Duodenal mucosa (tissue), 2 donors: ENCODE measurements at regions not wholly inside any gene's neighbourhood (a gene's known extent, or its start where the extent isn't known, plus 50 kb on each side); places are given as distances from the start of the nearest gene placed in this dataset.
"Not testable (repeated sequence)": the region's sequence is repeated elsewhere in the genome, so short reads cannot be mapped to it uniquely, and the experiment has no call there.

Experiments
- H3K27ac ChIP-seq: one replicate; pipeline ENCODE4 v1.7.0; 2013; ENCODE audit warnings: low read depth, low read length
- H3K27me3 ChIP-seq, 2 donors: one replicate each; pipeline ENCODE4 v1.7.0; 2013; ENCODE audit warnings: low read length in 2 of 2, control low read depth in 1 of 2; ENCODE audit not compliant: insufficient read depth in 2 of 2, control insufficient read depth in 1 of 2
- H3K36me3 ChIP-seq, 2 donors: one replicate each; pipeline ENCODE4 v1.7.0; 2013; ENCODE audit warnings: low read length in 2 of 2, control low read depth in 1 of 2; ENCODE audit not compliant: insufficient read depth in 2 of 2, control insufficient read depth in 1 of 2
- H3K4me1 ChIP-seq, 2 donors: one replicate each; pipeline ENCODE4 v1.7.0; 2013; ENCODE audit warnings: low read length in 2 of 2, control low read depth in 1 of 2; ENCODE audit not compliant: insufficient read depth in 2 of 2, control insufficient read depth in 1 of 2
- H3K4me3 ChIP-seq, 2 donors: one replicate each; pipeline ENCODE4 v1.7.0; 2013; ENCODE audit warnings: low read length in 2 of 2, low read depth in 1 of 2
- H3K9ac ChIP-seq, 2 donors: one replicate each; pipeline ENCODE4 v1.7.0; 2013; ENCODE audit warnings: low read length in 2 of 2, low read depth in 1 of 2
- H3K9me3 ChIP-seq, 2 donors: one replicate each; pipeline ENCODE4 v1.7.0; 2013; ENCODE audit warnings: low read length in 2 of 2, control low read depth in 1 of 2; ENCODE audit not compliant: control insufficient read depth in 1 of 2

DNA sequence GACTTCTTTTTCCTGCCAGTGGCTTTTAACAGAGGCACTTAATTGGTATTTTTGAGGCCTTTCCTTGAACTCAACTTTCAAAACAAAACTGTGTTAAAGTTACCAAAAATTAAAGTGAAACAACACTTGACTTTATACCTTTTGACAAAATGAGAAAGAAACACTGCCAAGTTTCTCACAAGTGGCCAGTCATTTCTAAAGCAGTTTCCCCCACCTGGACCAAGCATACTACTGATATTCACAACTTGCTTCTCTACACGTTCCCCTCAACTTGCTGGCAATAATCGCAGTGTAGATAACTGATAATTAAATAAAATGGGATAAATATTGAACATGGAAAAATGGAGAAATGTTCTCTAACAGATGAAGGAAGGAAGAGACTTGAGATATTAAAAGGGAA is 135.7 kb downstream of the TLR4 start:
- no peak overlapping the region for H3K9ac ChIP-seq
- H3K4me1 ChIP-seq = no peaks in the 10 kb centered on the region
- no peaks in the 10 kb centered on the region for H3K27me3 ChIP-seq
- no peaks in the 10 kb centered on the region for H3K9me3 ChIP-seq
- H3K27ac ChIP-seq = no peak overlapping the region
- no peak overlapping the region for H3K4me3 ChIP-seq
- H3K36me3 ChIP-seq = no peaks in the 10 kb centered on the region

DNA sequence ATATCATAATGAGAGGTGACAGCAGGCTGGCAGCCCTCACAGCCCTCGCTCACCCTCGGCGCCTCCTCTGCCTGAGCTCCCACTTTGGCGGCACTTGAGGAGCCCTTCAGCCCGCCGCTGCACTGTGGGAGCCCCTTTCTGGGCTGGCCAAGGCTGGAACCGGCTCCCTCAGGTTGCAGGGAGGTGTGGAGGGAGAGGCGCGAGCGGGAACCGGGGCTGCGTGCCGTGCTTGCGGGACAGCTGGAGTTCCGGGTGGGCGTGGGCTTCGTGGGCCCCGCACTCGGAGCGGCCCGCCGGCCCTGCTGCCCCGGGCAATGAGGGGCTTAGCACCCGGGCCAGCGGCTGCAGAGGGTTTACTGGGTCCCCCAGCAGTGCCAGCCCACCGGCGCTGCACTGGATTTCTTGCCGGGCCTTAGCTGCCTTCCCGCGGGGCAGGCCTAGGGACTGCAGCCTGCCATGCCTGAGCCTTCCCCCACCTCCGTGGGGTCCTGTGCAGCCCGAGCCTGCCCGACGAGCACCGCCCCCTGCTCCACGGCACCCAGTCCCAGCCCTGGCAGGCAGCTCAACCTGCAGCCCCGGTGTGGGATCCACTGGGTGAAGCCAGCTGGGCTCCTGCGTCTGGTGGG is 147.7 kb downstream of the TLR4 start:
- not testable (repeated sequence) for H3K27ac ChIP-seq, H3K4me3 ChIP-seq, H3K27me3 ChIP-seq, H3K4me1 ChIP-seq, H3K36me3 ChIP-seq, H3K9ac ChIP-seq, H3K9me3 ChIP-seq

DNA sequence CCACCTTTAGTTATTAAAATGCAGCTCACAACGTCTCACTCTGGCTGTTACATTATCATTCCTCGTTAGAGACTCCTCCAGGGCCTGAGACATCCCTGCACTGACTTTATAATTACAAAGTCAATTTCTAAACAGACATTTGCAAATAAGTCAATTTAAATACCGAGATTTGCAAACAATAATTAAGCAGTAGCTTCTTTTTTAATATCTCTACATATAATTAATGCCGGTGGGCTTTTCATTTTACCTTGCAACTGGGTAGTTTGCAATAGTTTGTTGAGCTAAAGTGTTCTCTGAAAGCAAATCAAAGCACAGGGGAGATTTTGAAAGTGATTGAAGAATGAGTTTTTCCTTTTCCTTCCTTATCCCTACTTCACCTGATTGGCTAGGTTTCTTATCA is 154.4 kb downstream of the TLR4 start:
- Histone ChIP-seq H3K36me3 (no peaks in the 10 kb centered on the region), H3K9ac (no peak overlapping the region), H3K4me1 (no peaks in the 10 kb centered on the region), H3K4me3 (no peak overlapping the region), H3K9me3 (no peaks in the 10 kb centered on the region), H3K27me3 (no peaks in the 10 kb centered on the region), H3K27ac (no peak overlapping the region)

DNA sequence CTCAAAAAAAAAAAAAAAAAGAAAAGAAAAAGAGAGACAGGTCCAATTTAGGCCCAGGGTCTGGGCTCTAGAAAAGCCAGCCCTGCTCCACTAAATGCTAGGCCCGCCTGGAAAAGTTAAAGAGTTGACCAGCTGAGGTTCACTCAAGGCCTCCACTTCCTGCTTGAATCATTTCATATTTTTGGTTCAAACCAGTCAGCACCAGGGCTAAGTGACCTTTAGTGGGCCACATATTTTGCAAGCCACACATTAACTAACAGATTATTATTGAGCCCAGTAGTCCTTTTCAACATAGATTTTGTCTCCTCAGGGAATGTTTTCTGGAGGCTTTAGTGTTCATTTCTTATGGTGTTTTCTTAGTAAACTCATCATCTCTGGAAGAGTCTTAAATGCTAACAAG is 156.6 kb downstream of the TLR4 start:
- Histone ChIP-seq H3K4me1 (no peaks in the 10 kb centered on the region), H3K27me3 (no peaks in the 10 kb centered on the region), H3K27ac (no peak overlapping the region), H3K36me3 (no peaks in the 10 kb centered on the region), H3K9me3 (no peaks in the 10 kb centered on the region), H3K4me3 (no peak overlapping the region), H3K9ac (no peak overlapping the region)

DNA sequence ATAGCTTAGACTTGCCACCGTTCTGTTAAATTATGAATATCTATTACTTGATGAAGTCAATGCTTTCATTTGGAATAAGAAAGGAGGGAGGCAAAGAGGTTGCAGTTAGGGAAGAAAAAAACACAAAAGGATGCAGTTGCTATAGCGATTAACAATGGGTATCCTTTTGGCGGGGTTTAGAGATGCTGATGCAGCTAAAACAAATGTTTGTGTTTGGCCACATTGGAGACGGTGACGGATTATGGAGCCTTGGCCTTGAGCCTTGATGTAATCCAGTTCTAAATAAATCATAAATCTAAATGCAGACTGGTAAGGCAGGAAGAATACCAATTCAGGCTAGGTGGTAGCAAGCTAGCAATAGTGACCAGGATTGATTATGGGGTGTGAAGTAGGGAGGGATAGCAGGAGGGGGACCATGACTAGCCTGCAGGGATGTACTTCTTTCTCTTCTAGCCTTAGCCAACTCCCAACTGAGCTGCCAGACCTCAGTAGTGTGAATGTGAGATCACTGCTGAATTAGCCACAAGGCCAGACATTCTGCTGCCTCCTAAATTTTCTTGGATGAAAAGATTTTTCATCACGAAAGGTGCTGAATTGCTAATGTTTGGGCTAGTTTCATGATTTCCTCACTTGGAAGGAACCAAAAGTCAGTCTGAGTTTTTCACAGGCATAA is 160.3 kb downstream of the TLR4 start:
- Histone ChIP-seq H3K36me3 (no peaks in the 10 kb centered on the region), H3K4me1 (no peaks in the 10 kb centered on the region), H3K9ac (no peak overlapping the region), H3K4me3 (no peak overlapping the region), H3K27ac (no peak overlapping the region), H3K27me3 (no peaks in the 10 kb centered on the region), H3K9me3 (no peaks in the 10 kb centered on the region)

DNA sequence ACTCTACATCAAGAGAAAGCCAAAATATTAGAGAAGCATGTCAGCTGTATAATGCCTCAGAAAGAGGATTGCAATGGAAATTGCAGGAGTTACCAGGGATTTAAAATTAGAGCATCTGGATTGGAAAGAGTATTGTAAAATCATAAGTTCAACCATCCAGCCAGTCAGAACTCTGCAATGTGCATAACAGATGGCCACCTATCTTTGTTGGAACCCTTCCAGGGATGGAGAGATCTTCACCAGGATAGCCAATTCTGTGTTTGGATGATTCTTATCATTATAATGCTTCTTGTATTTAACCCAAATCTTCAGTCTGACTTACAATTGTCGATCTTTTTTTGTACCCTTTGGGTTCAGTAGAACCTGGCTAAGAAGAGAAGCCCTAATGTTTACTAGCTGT is 164.4 kb downstream of the TLR4 start:
- H3K9me3 ChIP-seq = no peaks in the 10 kb centered on the region
- no peaks in the 10 kb centered on the region for H3K27me3 ChIP-seq
- H3K27ac ChIP-seq = no peak overlapping the region
- no peak overlapping the region for H3K9ac ChIP-seq
- no peak overlapping the region for H3K4me3 ChIP-seq
- no peaks in the 10 kb centered on the region for H3K4me1 ChIP-seq
- no peaks in the 10 kb centered on the region for H3K36me3 ChIP-seq

DNA sequence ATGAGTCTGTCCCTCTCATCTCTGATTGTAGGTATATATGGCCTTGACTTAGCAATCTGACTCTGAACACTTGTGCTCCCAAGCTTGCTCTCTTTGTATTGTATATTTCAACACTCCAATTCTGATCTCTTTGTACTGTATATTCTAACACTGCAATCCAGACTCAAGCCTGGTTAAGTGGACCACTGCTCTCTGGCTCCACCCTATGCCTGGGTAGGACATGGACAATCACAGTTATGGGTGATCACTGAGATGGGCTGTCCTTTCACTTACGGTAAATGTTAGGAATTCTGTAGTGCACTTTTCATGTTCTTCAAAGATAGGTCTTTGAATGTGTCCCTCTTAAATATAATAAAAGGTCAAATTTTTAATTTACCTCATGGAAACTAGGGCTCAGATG is 165.1 kb downstream of the TLR4 start:
- Histone ChIP-seq H3K9me3 (no peaks in the 10 kb centered on the region), H3K27me3 (no peaks in the 10 kb centered on the region), H3K4me3 (no peak overlapping the region), H3K9ac (no peak overlapping the region), H3K36me3 (no peaks in the 10 kb centered on the region), H3K27ac (no peak overlapping the region), H3K4me1 (no peaks in the 10 kb centered on the region)

DNA sequence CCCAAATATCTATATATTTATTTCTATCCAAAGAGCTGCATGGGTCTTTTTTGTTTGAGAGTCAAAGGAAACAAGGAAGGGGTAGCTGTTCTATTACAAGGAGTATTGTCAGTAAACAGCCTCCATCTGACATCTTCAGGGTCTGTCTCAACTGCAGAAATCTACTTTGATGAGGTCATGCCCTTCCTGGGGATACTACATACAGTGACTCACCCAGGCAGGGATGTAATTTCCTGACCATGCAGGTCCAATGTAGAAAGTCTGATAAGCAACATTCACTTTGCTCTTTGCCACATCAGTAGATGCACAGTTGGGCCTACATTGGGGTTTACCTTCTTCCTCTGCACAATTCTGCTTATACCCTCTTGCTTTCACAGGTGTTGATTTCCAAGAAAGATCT is 165.5 kb downstream of the TLR4 start:
- Histone ChIP-seq H3K27me3 (no peaks in the 10 kb centered on the region), H3K4me1 (no peaks in the 10 kb centered on the region), H3K27ac (no peak overlapping the region), H3K9me3 (no peaks in the 10 kb centered on the region), H3K4me3 (no peak overlapping the region), H3K36me3 (no peaks in the 10 kb centered on the region), H3K9ac (no peak overlapping the region)

DNA sequence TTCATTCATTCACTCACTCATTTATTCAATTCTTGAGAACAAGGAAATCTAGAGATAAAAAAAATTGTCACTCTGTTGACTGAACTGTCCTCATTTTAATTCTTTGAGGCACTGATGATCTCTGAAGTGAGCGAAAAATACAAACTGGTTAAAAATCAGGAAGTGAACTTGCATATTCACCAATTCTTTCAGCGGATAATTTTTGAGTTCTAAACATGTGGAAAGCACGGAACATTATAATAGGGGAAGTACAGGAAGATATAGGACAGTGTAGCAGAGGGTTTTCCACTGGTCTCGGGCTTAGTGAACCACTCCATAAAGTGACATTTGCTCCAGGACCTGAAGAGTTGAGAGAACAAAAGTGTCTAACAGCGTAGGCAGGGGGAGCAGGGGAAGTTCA is 169.5 kb downstream of the TLR4 start:
- Histone ChIP-seq H3K36me3 (no peaks in the 10 kb centered on the region), H3K27ac (no peak overlapping the region), H3K9me3 (no peaks in the 10 kb centered on the region), H3K27me3 (no peaks in the 10 kb centered on the region), H3K4me3 (no peak overlapping the region), H3K9ac (no peak overlapping the region), H3K4me1 (no peaks in the 10 kb centered on the region)

DNA sequence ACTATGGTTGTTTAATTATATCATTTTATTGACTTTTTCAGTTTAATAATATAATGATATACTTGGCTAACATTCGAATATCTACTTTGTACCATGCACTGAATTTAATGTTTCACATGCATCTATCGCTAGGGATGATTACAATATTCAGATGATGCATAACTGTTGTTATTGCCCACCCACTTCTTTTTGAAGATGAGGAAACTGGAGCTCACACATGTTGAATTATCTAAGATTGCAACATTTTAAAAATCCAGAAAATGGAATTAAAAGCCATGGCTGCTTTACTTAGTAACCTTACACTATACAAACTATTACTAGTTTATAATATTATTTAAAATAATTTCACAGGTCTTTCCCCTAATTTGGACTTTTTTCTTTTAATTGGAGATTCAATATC is 171.7 kb downstream of the TLR4 start:
- no peaks in the 10 kb centered on the region for H3K36me3 ChIP-seq
- no peaks in the 10 kb centered on the region for H3K9me3 ChIP-seq
- no peaks in the 10 kb centered on the region for H3K27me3 ChIP-seq
- no peak overlapping the region for H3K27ac ChIP-seq
- H3K4me3 ChIP-seq = no peak overlapping the region
- no peak overlapping the region for H3K9ac ChIP-seq
- no peaks in the 10 kb centered on the region for H3K4me1 ChIP-seq
